HEK293 (cell line): ENCODE measurements at regions not wholly inside any gene's neighbourhood (a gene's known extent, or its start where the extent isn't known, plus 50 kb on each side); places are given as distances from the start of the nearest gene placed in this dataset.

Experiments
- CTCF ChIA-PET: fragments of 350-600 bp; formaldehyde crosslinking; extraction: SDS; loops from one replicate; lab custom pipeline; 2021; ENCODE audit warnings: antibody characterized with exemption; lab: Yijun Ruan, JAX
- POLR2A ChIA-PET: fragments of 300-600 bp; formaldehyde crosslinking; extraction: SDS; loops from one replicate; lab custom pipeline; 2020; ENCODE audit warnings: antibody characterized with exemption, inconsistent platforms; lab: Yijun Ruan, JAX
- H3K27ac ChIP-seq: fragments of 200-500 bp; sonication (Bioruptor generic); 2 replicates; pipeline ENCODE4 v1.5.1; 2014; ENCODE audit warnings: low read depth, low read length, control low read depth, inconsistent platforms; ENCODE audit errors: extremely low read depth
- H3K36me3 ChIP-seq, 2 experiments: fragments of 200-500 bp in 1 of 2; sonication (Bioruptor generic) in 1 of 2; 1 replicate in 1 of 2; 2 replicates in 1 of 2; pipeline ENCODE4 v1.5.1; 2014 to 2017; ENCODE audit warnings: inconsistent platforms in 2 of 2, low read length in 2 of 2; ENCODE audit not compliant: control insufficient read depth in 2 of 2, insufficient read depth in 1 of 2
- H3K4me1 ChIP-seq: fragments of 200-500 bp; sonication (Bioruptor generic); 2 replicates; pipeline ENCODE4 v1.5.1; 2014; ENCODE audit warnings: mild to moderate bottlenecking, low read length, inconsistent platforms; ENCODE audit not compliant: control insufficient read depth, insufficient read depth
- H3K4me3 ChIP-seq: 2 replicates; pipeline ENCODE4 v1.5.1; 2011; ENCODE audit warnings: low read depth, mild to moderate bottlenecking, control low read depth, low read length, moderate library complexity
- H3K9me3 ChIP-seq: fragments of 200-500 bp; sonication (Bioruptor generic); 2 replicates; pipeline ENCODE4 v1.5.1; 2014; ENCODE audit warnings: low read depth, low read length, inconsistent platforms; ENCODE audit not compliant: control insufficient read depth, insufficient read depth
- GLI4 ChIP-seq: fragments of 450-650 bp; formaldehyde crosslinking; IDR thresholded peaks from 2 replicates; pipeline ENCODE4 v1.5.1; 2016; ENCODE audit warnings: missing biosample characterization, missing genetic modification characterization
- ZBTB17 ChIP-seq: fragments of 450-650 bp; formaldehyde crosslinking; IDR thresholded peaks from 2 replicates; pipeline ENCODE4 v1.5.1; 2016; ENCODE audit warnings: missing biosample characterization, missing genetic modification characterization
- ZNF121 ChIP-seq: fragments of 450-650 bp; formaldehyde crosslinking; IDR thresholded peaks from 2 replicates; pipeline ENCODE4 v1.5.1; 2016; ENCODE audit warnings: missing biosample characterization, missing genetic modification characterization
- ZNF280C ChIP-seq: fragments of 450-650 bp; formaldehyde crosslinking; IDR thresholded peaks from 2 replicates; pipeline ENCODE4 v1.5.1; 2016; ENCODE audit warnings: missing biosample characterization, missing genetic modification characterization
- ZNF292 ChIP-seq: fragments of 450-650 bp; formaldehyde crosslinking; IDR thresholded peaks from 2 replicates; pipeline ENCODE4 v1.5.1; 2016; ENCODE audit warnings: low read depth, missing biosample characterization, missing genetic modification characterization, borderline replicate concordance
- ZNF335 ChIP-seq: fragments of 450-650 bp; formaldehyde crosslinking; conservative IDR thresholded peaks from 2 replicates; pipeline ENCODE4 v1.5.1; 2016; ENCODE audit warnings: missing biosample characterization, missing genetic modification characterization
- ZNF391 ChIP-seq: fragments of 450-650 bp; formaldehyde crosslinking; IDR thresholded peaks from 2 replicates; pipeline ENCODE4 v1.5.1; 2016; ENCODE audit warnings: low read depth, missing biosample characterization, missing genetic modification characterization, borderline replicate concordance
- ZNF394 ChIP-seq: fragments of 450-650 bp; formaldehyde crosslinking; IDR thresholded peaks from 2 replicates; pipeline ENCODE4 v1.5.1; 2016; ENCODE audit warnings: missing biosample characterization, missing genetic modification characterization, mild to moderate bottlenecking, moderate library complexity, borderline replicate concordance
- ZNF416 ChIP-seq: fragments of 450-650 bp; formaldehyde crosslinking; IDR thresholded peaks from 2 replicates; pipeline ENCODE4 v1.5.1; 2016; ENCODE audit warnings: missing biosample characterization, missing genetic modification characterization
- ZNF510 ChIP-seq: fragments of 450-650 bp; formaldehyde crosslinking; IDR thresholded peaks from 2 replicates; pipeline ENCODE4 v1.5.1; 2018; ENCODE audit warnings: mild to moderate bottlenecking, missing genetic modification characterization, missing biosample characterization; ENCODE audit not compliant: insufficient replicate concordance
- ZNF555 ChIP-seq: fragments of 450-650 bp; formaldehyde crosslinking; conservative IDR thresholded peaks from 2 replicates; pipeline ENCODE4 v1.5.1; 2017; ENCODE audit warnings: missing biosample characterization, mild to moderate bottlenecking, missing genetic modification characterization, inconsistent platforms
- ZNF560 ChIP-seq: fragments of 450-650 bp; formaldehyde crosslinking; IDR thresholded peaks from 2 replicates; pipeline ENCODE4 v1.5.1; 2017; ENCODE audit warnings: missing biosample characterization, missing genetic modification characterization, borderline replicate concordance
- ZNF561 ChIP-seq: fragments of 450-650 bp; IDR thresholded peaks from 2 replicates; pipeline ENCODE4 v1.5.1; 2018; ENCODE audit warnings: missing biosample characterization, missing genetic modification characterization, borderline replicate concordance
- ZNF585B ChIP-seq: fragments of 450-650 bp; formaldehyde crosslinking; IDR thresholded peaks from 2 replicates; pipeline ENCODE4 v1.5.1; 2016; ENCODE audit warnings: missing biosample characterization, missing genetic modification characterization
- ZNF623 ChIP-seq: fragments of 450-650 bp; formaldehyde crosslinking; IDR thresholded peaks from 2 replicates; pipeline ENCODE4 v1.5.1; 2016; ENCODE audit warnings: missing biosample characterization, missing genetic modification characterization
- ZNF624 ChIP-seq: fragments of 450-650 bp; formaldehyde crosslinking; IDR thresholded peaks from 2 replicates; pipeline ENCODE4 v1.5.1; 2017; ENCODE audit warnings: missing biosample characterization, missing genetic modification characterization
- ZNF654 ChIP-seq: fragments of 450-650 bp; formaldehyde crosslinking; IDR thresholded peaks from 2 replicates; pipeline ENCODE4 v1.5.1; 2016; ENCODE audit warnings: low read depth, missing biosample characterization, missing genetic modification characterization
- ZNF658 ChIP-seq: fragments of 450-650 bp; formaldehyde crosslinking; IDR thresholded peaks from 2 replicates; pipeline ENCODE4; 2016; ENCODE audit warnings: missing biosample characterization, missing genetic modification characterization
- ZNF777 ChIP-seq: fragments of 450-650 bp; formaldehyde crosslinking; IDR thresholded peaks from 2 replicates; pipeline ENCODE4 v1.5.1; 2017; ENCODE audit warnings: missing biosample characterization, missing genetic modification characterization, borderline replicate concordance
- ZNF785 ChIP-seq: fragments of 450-650 bp; formaldehyde crosslinking; IDR thresholded peaks from 2 replicates; pipeline ENCODE4 v1.5.1; 2016; ENCODE audit warnings: missing biosample characterization, missing genetic modification characterization
- ZSCAN23 ChIP-seq: fragments of 450-650 bp; formaldehyde crosslinking; IDR thresholded peaks from 2 replicates; pipeline ENCODE4 v1.5.1; 2016; ENCODE audit warnings: missing biosample characterization, missing genetic modification characterization
- TF ChIP-seq, protein P1 (sequence below): fragments of 450-650 bp; formaldehyde crosslinking; IDR thresholded peaks from 2 replicates; pipeline ENCODE4 v1.5.1; 2016; ENCODE audit warnings: missing biosample characterization, missing genetic modification characterization

GRCh38 chr7:85830982-85831381 lies 644.1 kb upstream of the SEMA3D start (continued):
- TF ChIP-seq ZNF280C (tag by site-specific recombination) = no peak

DNA sequence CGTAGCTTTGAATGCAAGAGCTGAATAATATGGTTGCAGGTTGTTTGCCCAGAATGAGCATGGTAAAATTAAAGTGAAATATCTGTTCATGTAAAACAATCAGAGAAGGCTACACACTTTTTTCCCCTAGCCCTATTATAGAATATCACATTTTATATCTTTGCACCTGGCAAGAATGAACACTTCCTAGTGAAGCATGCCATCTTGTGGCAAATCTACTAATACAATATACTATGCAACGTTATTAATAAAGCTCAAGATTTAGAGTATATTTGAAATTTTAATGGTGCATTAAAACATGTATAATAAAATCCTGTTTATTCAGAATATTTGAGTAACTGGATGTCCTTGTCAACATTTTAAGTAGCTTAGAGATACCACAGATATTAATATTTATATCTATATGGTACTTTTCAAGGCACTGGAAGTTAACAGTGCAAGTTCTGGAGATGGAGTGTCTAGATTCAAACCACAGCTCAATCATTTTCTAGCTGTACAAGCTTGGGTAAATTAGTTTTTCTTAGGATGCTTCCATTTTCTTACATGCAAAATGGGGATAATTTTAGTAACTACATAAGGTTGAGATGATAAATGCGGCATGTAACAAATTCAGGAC lies 643.1 kb upstream of the SEMA3D start:
- H3K4me3 ChIP-seq = no peak overlapping the region
- no peaks in the 10 kb centered on the region for H3K9me3 ChIP-seq
- H3K27ac ChIP-seq = no peak overlapping the region
- H3K36me3 ChIP-seq = no peaks in the 10 kb centered on the region; a peak in 1 of 3 replicates
- H3K4me1 ChIP-seq = no peaks in the 10 kb centered on the region
- TF ChIP-seq ZNF654 (tag by site-specific recombination) (peak; percentile 72), ZSCAN23 (tag by site-specific recombination) (no peak), ZNF658 (tag by site-specific recombination) (no peak), ZNF394 (tag by site-specific recombination) (no peak)
- POLR2A ChIA-PET = no interaction called here
- CTCF ChIA-PET = interaction anchor here (0.5 to 4.1 kb wide), 41 partner anchors 9 to 1895 kb away, joined by 3 to 42 read pairs (median 4); partner anchors contain the start of gene SEMA3D

DNA sequence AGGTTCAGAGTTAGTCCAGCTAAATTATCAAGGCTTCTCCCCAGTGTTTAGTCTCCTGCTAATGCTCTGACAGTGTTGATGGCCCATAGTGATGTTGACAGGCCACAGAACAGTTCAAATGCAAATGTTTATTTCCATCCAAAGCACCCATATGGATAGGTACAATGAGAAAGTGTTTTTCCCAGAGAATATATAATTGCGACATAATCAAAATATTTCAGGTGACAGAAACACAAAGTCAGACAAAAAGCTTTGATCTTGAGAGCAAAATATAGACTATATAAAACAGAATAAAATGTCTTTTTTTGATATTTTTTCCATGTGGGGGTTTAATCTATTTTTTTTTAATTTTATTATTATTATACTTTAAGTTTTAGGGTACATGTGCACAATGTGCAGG lies 642.3 kb upstream of the SEMA3D start:
- Histone ChIP-seq H3K27ac (no peak overlapping the region), H3K9me3 (no peaks in the 10 kb centered on the region), H3K36me3 (no peaks in the 10 kb centered on the region; a peak in 1 of 3 replicates), H3K4me1 (no peaks in the 10 kb centered on the region), H3K4me3 (no peak overlapping the region)
- TF ChIP-seq, protein P1, sequence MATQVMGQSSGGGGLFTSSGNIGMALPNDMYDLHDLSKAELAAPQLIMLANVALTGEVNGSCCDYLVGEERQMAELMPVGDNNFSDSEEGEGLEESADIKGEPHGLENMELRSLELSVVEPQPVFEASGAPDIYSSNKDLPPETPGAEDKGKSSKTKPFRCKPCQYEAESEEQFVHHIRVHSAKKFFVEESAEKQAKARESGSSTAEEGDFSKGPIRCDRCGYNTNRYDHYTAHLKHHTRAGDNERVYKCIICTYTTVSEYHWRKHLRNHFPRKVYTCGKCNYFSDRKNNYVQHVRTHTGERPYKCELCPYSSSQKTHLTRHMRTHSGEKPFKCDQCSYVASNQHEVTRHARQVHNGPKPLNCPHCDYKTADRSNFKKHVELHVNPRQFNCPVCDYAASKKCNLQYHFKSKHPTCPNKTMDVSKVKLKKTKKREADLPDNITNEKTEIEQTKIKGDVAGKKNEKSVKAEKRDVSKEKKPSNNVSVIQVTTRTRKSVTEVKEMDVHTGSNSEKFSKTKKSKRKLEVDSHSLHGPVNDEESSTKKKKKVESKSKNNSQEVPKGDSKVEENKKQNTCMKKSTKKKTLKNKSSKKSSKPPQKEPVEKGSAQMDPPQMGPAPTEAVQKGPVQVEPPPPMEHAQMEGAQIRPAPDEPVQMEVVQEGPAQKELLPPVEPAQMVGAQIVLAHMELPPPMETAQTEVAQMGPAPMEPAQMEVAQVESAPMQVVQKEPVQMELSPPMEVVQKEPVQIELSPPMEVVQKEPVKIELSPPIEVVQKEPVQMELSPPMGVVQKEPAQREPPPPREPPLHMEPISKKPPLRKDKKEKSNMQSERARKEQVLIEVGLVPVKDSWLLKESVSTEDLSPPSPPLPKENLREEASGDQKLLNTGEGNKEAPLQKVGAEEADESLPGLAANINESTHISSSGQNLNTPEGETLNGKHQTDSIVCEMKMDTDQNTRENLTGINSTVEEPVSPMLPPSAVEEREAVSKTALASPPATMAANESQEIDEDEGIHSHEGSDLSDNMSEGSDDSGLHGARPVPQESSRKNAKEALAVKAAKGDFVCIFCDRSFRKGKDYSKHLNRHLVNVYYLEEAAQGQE (tag by site-specific recombination) = no peak
- TF ChIP-seq ZNF121 (tag by site-specific recombination) (no peak), ZNF335 (tag by site-specific recombination) (no peak), ZNF416 (tag by site-specific recombination) (no peak), ZNF777 (tag by site-specific recombination) (no peak), ZNF555 (no peak), ZBTB17 (tag by site-specific recombination) (no peak), ZNF585B (tag by site-specific recombination) (no peak), ZNF292 (tag by site-specific recombination) (no peak), ZNF658 (tag by site-specific recombination) (no peak), ZNF560 (tag by site-specific recombination) (no peak), ZNF623 (tag by site-specific recombination) (no peak), ZNF624 (tag by site-specific recombination) (no peak), ZNF561 (tag by site-specific recombination) (no peak), ZNF785 (tag by site-specific recombination) (no peak), ZNF391 (no peak), ZSCAN23 (tag by site-specific recombination) (no peak), GLI4 (tag by site-specific recombination) (no peak), ZNF510 (tag by site-specific recombination) (no peak)
- POLR2A ChIA-PET = no interaction called here
- CTCF ChIA-PET = interaction anchor here (0.5 to 4.1 kb wide), 21 partner anchors 10 to 1872 kb away, joined by 3 to 42 read pairs (median 5); partner anchors contain the start of gene SEMA3D
